ENCODE measurements at regions not wholly inside any gene's neighbourhood (a gene's known extent, or its start where the extent isn't known, plus 50 kb on each side); places are given as distances from the start of the nearest gene placed in this dataset.

- TF ChIP-seq HDGF (IDR thresholded peaks at IDR 0.05; ENCODE audit: borderline replicate concordance) (no peak), CTBP1 (IDR thresholded peaks at IDR 0.05; ENCODE audit: borderline replicate concordance) (no peak), NFRKB (IDR thresholded peaks at IDR 0.05) (no peak), BHLHE40 (IDR thresholded peaks at IDR 0.05; ENCODE audit: borderline replicate concordance) (no peak), SUZ12 (IDR thresholded peaks at IDR 0.05) (no peak)
Observed at GRCh38 chr10:78929541-78929940, 139.2 kb upstream of the ZMIZ1 start.

Measured in HEK293T (cell line).